Activated T-cell treated with anti-CD3 and anti-CD28 coated beads, Interleukin-2, amount 50 U/mL, for 4 hours (primary cell): ENCODE measurements at regions not wholly inside any gene's neighbourhood (a gene's known extent, or its start where the extent isn't known, plus 50 kb on each side); places are given as distances from the start of the nearest gene placed in this dataset.
A peak's percentile ranks its signal among the peaks of the same experiment; 100 is the strongest.

Experiments used
- ATAC-seq, 2 donors: fragments of 200-7000 bp; cut with Tn5 transposase; one replicate each; pipeline ENCODE4 v1.10.0; 2021
- DNase-seq: peaks from one replicate; pipeline ENCODE4 v3.0.0-alpha.2; 2020
- H3K27me3 Mint-ChIP-seq: one replicate; pipeline ENCODE4 v1.8.0; 2021; ENCODE audit warnings: low read depth, mixed read lengths
- H3K36me3 Mint-ChIP-seq: one replicate; pipeline ENCODE4 v1.8.0; 2022; ENCODE audit warnings: mixed read lengths; ENCODE audit not compliant: insufficient read depth
- H3K4me1 Mint-ChIP-seq: one replicate; pipeline ENCODE4 v1.8.0; 2021; ENCODE audit warnings: low read depth, mixed read lengths
- H3K4me3 Mint-ChIP-seq: one replicate; pipeline ENCODE4 v1.8.0; 2021; ENCODE audit warnings: mild to moderate bottlenecking, moderate library complexity, mixed read lengths
- H3K9me3 Mint-ChIP-seq: one replicate; pipeline ENCODE4 v1.8.0; 2021; ENCODE audit warnings: mixed read lengths

DNA sequence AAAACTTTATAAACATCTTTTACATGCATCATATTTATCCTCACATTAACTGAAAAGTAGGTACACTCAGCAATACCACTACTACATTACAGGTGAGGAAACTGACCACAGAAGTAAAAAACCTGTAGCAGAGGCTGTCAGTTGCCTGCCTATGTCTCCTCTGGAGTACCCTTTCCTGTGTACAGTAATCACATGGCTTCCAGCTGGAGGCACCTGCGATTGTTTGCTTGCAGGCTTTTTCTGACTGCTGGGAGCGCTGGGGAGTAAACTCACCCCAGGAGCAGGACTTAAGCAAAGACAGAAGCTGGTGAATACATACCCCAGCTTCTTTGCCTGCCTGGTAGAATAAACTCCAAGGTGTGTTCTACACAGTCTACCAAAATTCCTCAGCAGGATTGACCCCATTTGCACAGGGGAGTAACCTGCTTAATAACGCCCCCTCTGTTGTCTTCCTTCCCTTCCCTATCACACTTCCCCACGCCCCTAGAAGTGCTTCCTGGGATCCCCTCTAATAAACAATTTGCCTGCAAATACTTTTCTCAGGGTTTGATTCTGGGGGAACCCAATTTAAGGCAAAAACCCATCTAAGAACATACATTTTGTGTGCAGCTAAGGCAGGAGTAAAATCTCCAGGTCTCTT lies 138.9 kb downstream of the PTH2R start:
- ATAC-seq, result peak in 1 of 2 donors; percentile 30
- no peaks in the 10 kb centered on the region for H3K9me3 Mint-ChIP-seq
- H3K27me3 Mint-ChIP-seq, result no peaks in the 10 kb centered on the region
- no peaks in the 10 kb centered on the region for H3K4me1 Mint-ChIP-seq
- no peak for DNase-seq
- no peaks in the 10 kb centered on the region for H3K36me3 Mint-ChIP-seq
- H3K4me3 Mint-ChIP-seq, result no peak overlapping the region

DNA sequence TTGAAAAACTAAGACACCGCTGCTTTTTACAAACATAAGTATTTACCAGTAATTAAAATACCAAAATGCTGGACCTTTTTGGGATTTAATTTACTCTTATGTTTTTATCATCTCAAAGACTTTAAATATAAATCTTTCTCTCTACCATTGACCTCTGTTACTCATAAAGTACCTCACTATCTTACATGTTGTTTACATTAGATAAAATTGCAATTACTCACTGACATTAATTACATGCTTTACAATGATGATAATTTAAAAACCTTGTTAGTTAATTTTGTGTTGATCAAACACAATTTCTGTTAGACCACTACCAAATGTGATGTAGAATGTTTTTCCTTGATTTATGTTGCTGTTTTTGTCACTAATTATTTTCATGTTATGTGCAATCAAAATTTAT lies 139.5 kb downstream of the PTH2R start:
- no peaks in the 10 kb centered on the region for H3K4me1 Mint-ChIP-seq
- no peaks in the 10 kb centered on the region for H3K9me3 Mint-ChIP-seq
- no peaks in the 10 kb centered on the region for H3K27me3 Mint-ChIP-seq
- no peaks in the 10 kb centered on the region for H3K36me3 Mint-ChIP-seq
- DNase-seq (no peak), ATAC-seq (no peak)
- H3K4me3 Mint-ChIP-seq, result no peak overlapping the region

- Mint-ChIP-seq H3K4me1 (no peaks in the 10 kb centered on the region), H3K36me3 (no peaks in the 10 kb centered on the region), H3K4me3 (no peak overlapping the region), H3K27me3 (no peaks in the 10 kb centered on the region), H3K9me3 (no peaks in the 10 kb centered on the region)
- ATAC-seq (no peak), DNase-seq (no peak)
Measured at GRCh38 chr2:208546860-208547650, 140.5 kb downstream of the PTH2R start.

- Mint-ChIP-seq H3K36me3 (no peaks in the 10 kb centered on the region), H3K9me3 (peaks cover 4% of the 10 kb centered on the region), H3K27me3 (no peaks in the 10 kb centered on the region), H3K4me1 (no peaks in the 10 kb centered on the region), H3K4me3 (no peak overlapping the region)
- ATAC-seq, result no peak
- no peak for DNase-seq
Measured at GRCh38 chr2:208548700-208549099, 142.1 kb downstream of the PTH2R start.

GRCh38 chr2:208549546-208550158 lies 143.1 kb downstream of the PTH2R start:
- Mint-ChIP-seq H3K4me1 (no peaks in the 10 kb centered on the region), H3K9me3 (peaks cover 4% of the 10 kb centered on the region), H3K4me3 (no peak overlapping the region), H3K36me3 (no peaks in the 10 kb centered on the region), H3K27me3 (no peaks in the 10 kb centered on the region)
- ATAC-seq (no peak), DNase-seq (no peak)

GRCh38 chr2:208552943-208553342 lies 146.4 kb downstream of the PTH2R start:
- Mint-ChIP-seq H3K4me3 (no peak overlapping the region), H3K27me3 (no peaks in the 10 kb centered on the region), H3K36me3 (no peaks in the 10 kb centered on the region), H3K9me3 (peaks cover 4% of the 10 kb centered on the region), H3K4me1 (no peaks in the 10 kb centered on the region)
- ATAC-seq, result no peak
- DNase-seq, result no peak

GRCh38 chr2:208556983-208557484 lies 150.4 kb downstream of the PTH2R start:
- DNase-seq (no peak), ATAC-seq (no peak)
- peaks cover 9% of the 10 kb centered on the region for H3K9me3 Mint-ChIP-seq
- H3K36me3 Mint-ChIP-seq, result no peaks in the 10 kb centered on the region
- no peaks in the 10 kb centered on the region for H3K4me1 Mint-ChIP-seq
- H3K27me3 Mint-ChIP-seq, result no peaks in the 10 kb centered on the region
- H3K4me3 Mint-ChIP-seq, result no peak overlapping the region

- Mint-ChIP-seq H3K36me3 (no peaks in the 10 kb centered on the region), H3K9me3 (peaks cover 14% of the 10 kb centered on the region), H3K27me3 (no peaks in the 10 kb centered on the region), H3K4me1 (no peaks in the 10 kb centered on the region), H3K4me3 (no peak overlapping the region)
- DNase-seq (no peak), ATAC-seq (no peak)
Measured at GRCh38 chr2:208565690-208566416, 159.3 kb downstream of the PTH2R start.

- no peaks in the 10 kb centered on the region for H3K36me3 Mint-ChIP-seq
- H3K4me3 Mint-ChIP-seq, result no peak overlapping the region
- H3K27me3 Mint-ChIP-seq, result no peaks in the 10 kb centered on the region
- peaks cover 5% of the 10 kb centered on the region for H3K9me3 Mint-ChIP-seq
- no peak for DNase-seq
- H3K4me1 Mint-ChIP-seq, result no peaks in the 10 kb centered on the region
- ATAC-seq, result no peak
Measured at GRCh38 chr2:208568203-208568602, 161.6 kb downstream of the PTH2R start.

DNA sequence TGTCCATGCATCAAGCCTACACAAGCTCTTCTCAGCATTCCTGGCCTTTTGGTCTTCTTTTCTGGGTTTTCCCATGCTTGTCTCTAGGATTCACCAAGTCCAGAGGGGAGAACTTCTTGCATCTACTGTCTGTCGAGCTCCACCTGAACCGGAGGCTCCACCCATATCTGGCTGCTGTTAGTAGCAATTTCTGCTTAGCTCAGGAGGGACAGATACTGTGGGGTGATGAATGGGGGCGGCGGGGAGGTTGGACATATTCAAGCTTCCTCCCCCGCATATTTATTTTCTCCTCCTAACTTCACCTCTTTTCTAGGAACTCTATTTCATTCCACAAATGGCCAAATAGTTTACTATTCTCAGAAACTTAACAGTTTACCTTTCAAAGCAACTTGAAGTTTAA lies 163.5 kb downstream of the PTH2R start:
- no peak for ATAC-seq
- Mint-ChIP-seq H3K9me3 (no peaks in the 10 kb centered on the region), H3K27me3 (no peaks in the 10 kb centered on the region), H3K4me1 (no peaks in the 10 kb centered on the region), H3K36me3 (no peaks in the 10 kb centered on the region), H3K4me3 (no peak overlapping the region)
- DNase-seq, result no peak

DNA sequence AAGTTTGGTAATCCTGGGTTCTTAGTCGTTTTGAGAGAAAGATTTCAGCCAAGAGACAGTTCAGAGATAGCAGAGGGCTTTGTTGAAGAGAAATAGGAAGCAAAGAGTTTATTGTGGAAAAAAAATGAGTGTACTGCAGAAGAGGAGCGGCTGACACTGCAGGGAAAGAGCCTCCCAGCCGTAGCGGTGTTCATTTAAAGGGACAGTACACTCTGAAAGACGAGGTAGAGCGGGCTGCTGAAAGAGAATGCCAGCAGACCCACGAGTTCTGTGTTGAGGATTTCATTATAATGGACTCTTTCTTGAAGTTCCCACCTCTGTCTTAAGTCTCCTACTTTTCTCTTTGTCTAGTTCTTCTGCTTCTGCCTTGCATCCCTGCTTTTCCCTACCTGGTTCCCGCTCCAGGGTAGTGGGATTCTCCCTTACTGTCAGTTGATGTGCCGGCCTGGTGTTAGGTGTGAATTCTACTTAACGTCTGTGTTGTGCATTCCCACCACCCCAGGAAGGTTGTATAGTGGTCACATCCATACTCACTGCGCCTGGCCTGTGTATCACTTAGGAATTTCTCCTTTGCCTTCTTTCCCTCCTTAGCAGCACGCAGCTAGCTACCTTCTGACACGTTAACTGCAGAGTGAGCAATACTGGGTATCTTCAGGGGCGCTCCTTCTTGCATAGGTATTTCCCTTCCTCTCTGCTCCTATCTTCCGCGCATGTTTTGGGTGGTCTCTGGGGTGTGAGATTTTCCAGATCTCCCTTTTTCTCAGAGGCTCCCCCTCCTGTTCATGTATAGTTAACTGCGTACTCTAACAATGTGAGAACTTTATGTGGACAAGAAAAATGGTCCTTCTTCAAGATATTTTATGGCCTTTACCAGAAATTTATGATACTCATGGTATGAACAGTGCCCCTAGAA lies 164.5 kb downstream of the PTH2R start:
- DNase-seq (no peak), ATAC-seq (no peak)
- no peaks in the 10 kb centered on the region for H3K4me1 Mint-ChIP-seq
- H3K27me3 Mint-ChIP-seq, result no peaks in the 10 kb centered on the region
- H3K36me3 Mint-ChIP-seq, result no peaks in the 10 kb centered on the region
- no peaks in the 10 kb centered on the region for H3K9me3 Mint-ChIP-seq
- H3K4me3 Mint-ChIP-seq, result no peak overlapping the region

DNA sequence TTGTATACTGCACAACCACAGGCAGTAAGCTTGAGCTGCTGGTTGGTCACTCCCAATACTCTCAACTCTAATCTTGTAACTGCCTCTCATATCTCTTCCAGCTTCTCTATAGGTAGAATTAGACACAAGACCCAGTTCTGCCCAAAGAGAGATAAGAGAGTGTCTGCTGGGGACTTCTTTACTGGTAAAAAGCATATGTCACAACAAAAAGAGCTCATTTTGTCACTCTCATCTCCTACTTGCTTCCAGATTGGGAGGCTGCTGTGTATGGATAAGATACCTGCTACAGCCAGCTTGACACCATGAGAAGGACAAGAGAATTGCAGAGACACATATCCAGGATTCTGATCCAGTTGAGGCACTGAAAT lies 165.2 kb downstream of the PTH2R start:
- DNase-seq (no peak), ATAC-seq (no peak)
- peaks cover 2% of the 10 kb centered on the region for H3K9me3 Mint-ChIP-seq
- H3K4me3 Mint-ChIP-seq, result no peak overlapping the region
- H3K4me1 Mint-ChIP-seq, result no peaks in the 10 kb centered on the region
- H3K36me3 Mint-ChIP-seq, result no peaks in the 10 kb centered on the region
- no peaks in the 10 kb centered on the region for H3K27me3 Mint-ChIP-seq

DNA sequence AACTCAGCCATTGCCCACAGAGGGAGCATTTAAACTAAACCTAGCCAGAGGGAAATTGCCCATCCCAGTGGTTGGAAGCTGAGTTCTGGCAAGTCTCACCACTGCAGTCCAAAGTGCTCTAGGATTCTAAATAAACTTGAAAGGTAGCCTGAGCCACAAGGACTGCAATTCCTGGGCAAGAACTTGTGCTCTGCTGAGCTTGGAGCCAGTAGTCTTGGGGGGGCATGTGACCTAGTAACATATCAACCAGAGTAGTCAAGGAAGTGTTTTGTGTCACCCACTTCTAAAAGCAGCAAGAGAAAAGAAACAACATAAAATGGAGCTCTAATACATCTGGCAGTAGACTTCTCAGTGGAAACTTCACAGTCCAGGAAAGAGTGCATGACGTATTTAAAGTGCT lies 167.0 kb downstream of the PTH2R start:
- no peaks in the 10 kb centered on the region for H3K36me3 Mint-ChIP-seq
- ATAC-seq, result no peak
- H3K4me3 Mint-ChIP-seq, result no peak overlapping the region
- peaks cover 6% of the 10 kb centered on the region for H3K9me3 Mint-ChIP-seq
- no peaks in the 10 kb centered on the region for H3K27me3 Mint-ChIP-seq
- no peak for DNase-seq
- H3K4me1 Mint-ChIP-seq, result no peaks in the 10 kb centered on the region

DNA sequence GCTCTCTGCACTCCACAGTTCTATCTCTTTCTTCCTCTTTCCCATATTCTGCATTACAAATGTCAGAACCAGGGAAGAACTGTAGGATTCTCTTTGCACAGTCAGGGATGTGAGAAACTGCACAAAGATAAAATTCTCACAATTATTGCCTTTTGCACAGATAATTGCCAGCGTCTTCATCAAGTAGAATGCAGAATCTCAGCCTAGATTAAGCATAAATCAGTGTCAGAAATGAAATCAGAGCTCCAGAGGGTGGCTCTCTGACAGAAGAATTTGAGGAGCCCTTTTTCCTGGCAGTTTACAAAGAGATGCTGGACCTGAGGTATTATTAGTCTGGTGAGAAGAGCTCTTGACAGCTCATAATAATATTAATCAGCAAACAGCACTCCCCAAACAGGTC lies 173.1 kb downstream of the PTH2R start:
- no peak for ATAC-seq
- H3K4me3 Mint-ChIP-seq, result no peak overlapping the region
- no peaks in the 10 kb centered on the region for H3K4me1 Mint-ChIP-seq
- no peak for DNase-seq
- peaks cover 6% of the 10 kb centered on the region for H3K9me3 Mint-ChIP-seq
- no peaks in the 10 kb centered on the region for H3K36me3 Mint-ChIP-seq
- H3K27me3 Mint-ChIP-seq, result no peaks in the 10 kb centered on the region
